Nephron (organoid): ENCODE measurements at regions not wholly inside any gene's neighbourhood (a gene's known extent, or its start where the extent isn't known, plus 50 kb on each side); places are given as distances from the start of the nearest gene placed in this dataset.
A peak's percentile ranks its signal among the peaks of the same experiment; 100 is the strongest.

Experiments used
- H3K27ac Mint-ChIP-seq, 3 experiments: 2 replicates each; pipeline ENCODE4 v1.8.0; 2020; ENCODE audit warnings: mixed read lengths in 3 of 3, mild to moderate bottlenecking in 2 of 3, moderate library complexity in 1 of 3
- H3K27me3 Mint-ChIP-seq: 2 replicates; pipeline ENCODE4 v1.8.0; 2021; ENCODE audit warnings: low read depth, mild to moderate bottlenecking, moderate library complexity, mixed read lengths
- H3K36me3 Mint-ChIP-seq: 2 replicates; pipeline ENCODE4 v1.8.0; 2020; ENCODE audit warnings: low read depth, mixed read lengths
- H3K4me1 Mint-ChIP-seq: 2 replicates; pipeline ENCODE4 v1.8.0; 2020; ENCODE audit warnings: mixed read lengths
- H3K4me3 Mint-ChIP-seq, 3 experiments: 2 replicates each; pipeline ENCODE4 v1.8.0; 2020; ENCODE audit warnings: mild to moderate bottlenecking in 3 of 3, mixed read lengths in 3 of 3, moderate library complexity in 2 of 3
- H3K9me3 Mint-ChIP-seq: 2 replicates; pipeline ENCODE4 v1.8.0; 2020; ENCODE audit warnings: mixed read lengths
- CTCF ChIP-seq, 3 experiments: fragments of 200-600 bp; sonication (generic); IDR thresholded peaks; one replicate each; pipeline ENCODE4 v1.5.0; 2021; ENCODE audit warnings: antibody characterized with exemption in 3 of 3; ENCODE audit not compliant: unreplicated experiment in 3 of 3

- peaks cover 5% of the 10 kb centered on the region for H3K9me3 Mint-ChIP-seq
- TF ChIP-seq CTCF (IDR thresholded peaks at IDR 0.05; ENCODE audit: unreplicated experiment in 3 of 3), result no peak
Measured at GRCh38 chr6:112690497-112691202, 343.5 kb downstream of the RFPL4B start.

GRCh38 chr6:112691289-112691688 lies 344.2 kb downstream of the RFPL4B start:
- Mint-ChIP-seq H3K36me3 (no peaks in the 10 kb centered on the region), H3K27ac (peak overlapping the region; percentile 70 to 91 (median 77)), H3K4me1 (peaks cover 42% of the 10 kb centered on the region), H3K9me3 (peaks cover 5% of the 10 kb centered on the region), H3K4me3 (no peak overlapping the region), H3K27me3 (peaks cover 4% of the 10 kb centered on the region)
- no peak for TF ChIP-seq CTCF (IDR thresholded peaks at IDR 0.05; ENCODE audit: unreplicated experiment in 3 of 3)

More at GRCh38 chr6:112690497-112691202, 343.5 kb downstream of the RFPL4B start:
- Mint-ChIP-seq H3K4me1 (peaks cover 36% of the 10 kb centered on the region), H3K27ac (peak overlapping the region; percentile 70 to 91 (median 77)), H3K4me3 (peak overlapping the region in 2 of 3 experiments; percentile 4 to 11), H3K36me3 (no peaks in the 10 kb centered on the region), H3K27me3 (peaks cover 4% of the 10 kb centered on the region)

- Mint-ChIP-seq H3K27ac (peak overlapping the region; percentile 48 to 81 (median 58)), H3K36me3 (no peaks in the 10 kb centered on the region)
- no peak for TF ChIP-seq CTCF (IDR thresholded peaks at IDR 0.05; ENCODE audit: unreplicated experiment in 3 of 3)
Measured at GRCh38 chr6:112695001-112695400, 347.9 kb downstream of the RFPL4B start.

GRCh38 chr6:112697265-112697664 lies 350.1 kb downstream of the RFPL4B start:
- Mint-ChIP-seq H3K27me3 (no peaks in the 10 kb centered on the region), H3K4me3 (no peak overlapping the region), H3K36me3 (no peaks in the 10 kb centered on the region), H3K27ac (no peak overlapping the region), H3K4me1 (peaks cover 32% of the 10 kb centered on the region), H3K9me3 (no peaks in the 10 kb centered on the region)
- TF ChIP-seq CTCF (IDR thresholded peaks at IDR 0.05; ENCODE audit: unreplicated experiment in 3 of 3), result no peak

More at GRCh38 chr6:112695001-112695400, 347.9 kb downstream of the RFPL4B start:
- no peak overlapping the region for H3K4me3 Mint-ChIP-seq
- H3K4me1 Mint-ChIP-seq, result peaks cover 35% of the 10 kb centered on the region
- peaks cover 4% of the 10 kb centered on the region for H3K9me3 Mint-ChIP-seq
- H3K27me3 Mint-ChIP-seq, result no peaks in the 10 kb centered on the region

- Mint-ChIP-seq H3K4me3 (peak overlapping the region in 1 of 3 experiments; percentile 10), H3K27ac (peak overlapping the region; percentile 70 to 81 (median 71)), H3K4me1 (peaks cover 25% of the 10 kb centered on the region), H3K27me3 (no peaks in the 10 kb centered on the region), H3K36me3 (peaks cover 4% of the 10 kb centered on the region), H3K9me3 (peaks cover 3% of the 10 kb centered on the region)
- TF ChIP-seq CTCF (IDR thresholded peaks at IDR 0.05; ENCODE audit: unreplicated experiment in 3 of 3), result no peak
Measured at GRCh38 chr6:112701201-112701600, 354.1 kb downstream of the RFPL4B start.

- no peak overlapping the region for H3K27ac Mint-ChIP-seq
- TF ChIP-seq CTCF (IDR thresholded peaks at IDR 0.05; ENCODE audit: unreplicated experiment in 3 of 3), result no peak
- H3K4me3 Mint-ChIP-seq, result no peak overlapping the region
- no peaks in the 10 kb centered on the region for H3K27me3 Mint-ChIP-seq
- H3K4me1 Mint-ChIP-seq, result no peaks in the 10 kb centered on the region
- H3K9me3 Mint-ChIP-seq, result no peaks in the 10 kb centered on the region
- no peaks in the 10 kb centered on the region for H3K36me3 Mint-ChIP-seq
Measured at GRCh38 chr6:112710710-112711109, 363.6 kb downstream of the RFPL4B start.
